OCI-LY1 (cell line): ENCODE measurements at regions not wholly inside any gene's neighbourhood (a gene's known extent, or its start where the extent isn't known, plus 50 kb on each side); places are given as distances from the start of the nearest gene placed in this dataset.

Experiments used
- CTCF ChIP-seq: fragments of 200-600 bp; sonication (generic), shearing (Covaris generic); IDR thresholded peaks from 2 replicates; pipeline ENCODE4 v1.5.1; 2017; ENCODE audit warnings: mild to moderate bottlenecking, antibody characterized with exemption, low read length, moderate library complexity, mixed read lengths
- EZH2 ChIP-seq: fragments of 200-600 bp; sonication (generic), shearing (Covaris generic); IDR thresholded peaks from 2 replicates; pipeline ENCODE4 v1.8.0; 2017; ENCODE audit warnings: borderline replicate concordance, mixed run types, mild to moderate bottlenecking, antibody characterized with exemption, low read length, moderate library complexity, mixed read lengths

DNA sequence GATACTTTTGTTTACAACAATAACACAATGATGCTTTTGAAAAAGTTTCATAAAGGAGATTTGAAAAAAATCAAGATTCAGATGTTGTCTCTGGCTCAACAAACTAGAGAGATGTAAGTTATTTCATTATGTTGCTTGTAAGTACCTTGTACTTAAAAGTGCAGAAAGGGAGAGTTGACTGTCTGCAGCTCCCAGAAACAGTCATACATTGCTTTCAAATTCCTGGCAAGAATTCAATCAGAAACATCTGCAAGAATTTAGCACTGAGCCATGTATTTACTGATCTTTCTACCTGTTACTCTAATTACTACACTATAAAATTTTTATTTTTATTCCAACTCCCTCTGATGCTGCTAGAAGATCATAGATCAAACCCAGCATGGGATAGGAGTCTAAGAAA lies 1261.3 kb upstream of the SPRY2 start:
- no peak for TF ChIP-seq CTCF
- no peak for TF ChIP-seq EZH2
